HepG2 (cell line): ENCODE measurements at regions not wholly inside any gene's neighbourhood (a gene's known extent, or its start where the extent isn't known, plus 50 kb on each side); places are given as distances from the start of the nearest gene placed in this dataset.

Experiments
- ATAC-seq: fragments of 200-7000 bp; cut with Tn5 transposase; 3 replicates; pipeline ENCODE4 v1.9.1; 2020; ENCODE audit warnings: mild to moderate bottlenecking, moderate library complexity
- BruUV-seq: library from RNA; stranded (reverse); fragments of 400-500 nt; replicated peaks from 2 replicates; lab custom pipeline; 2021; lab: Mats Ljungman, UMichigan
- CTCF ChIA-PET: fragments of 300-600 bp; formaldehyde crosslinking; extraction: SDS; loops from one replicate; lab custom pipeline; 2021; ENCODE audit warnings: low total read pairs, inconsistent platforms, low intra/inter-chr PET ratio; lab: Yijun Ruan, JAX
- POLR2A ChIA-PET: fragments of 350-600 bp; sonication (Branson Sonifier 250); formaldehyde crosslinking; loops from one replicate; lab custom pipeline; 2020; ENCODE audit warnings: antibody characterized with exemption, inconsistent platforms; lab: Yijun Ruan, JAX
- DNase-seq: peaks from one replicate; pipeline ENCODE4 v3.0.0-alpha.2; 2015; ENCODE audit warnings: low spot score
- FAIRE-seq: peaks from 3 replicates; lab custom pipeline; 2011; peaks lifted over from hg19 to GRCh38; lab: Jason Lieb, UNC
- H2AFZ ChIP-seq: one replicate; pipeline ENCODE4 v1.6.1; 2011; ENCODE audit warnings: low read length, inconsistent platforms
- H3K27ac ChIP-seq: fragments of 300-600 bp; 3 replicates; pipeline ENCODE4 v1.8.0; 2011; ENCODE audit warnings: mixed run types, mild to moderate bottlenecking, mixed read lengths, low read length, inconsistent platforms; ENCODE audit not compliant: insufficient read depth; ENCODE audit errors: extremely low read length
- H3K27me3 ChIP-seq, 2 experiments: fragments of 200-600 bp in 1 of 2; 2 replicates in 1 of 2; 3 replicates in 1 of 2; pipeline versions ENCODE4 v1.6.0 to v1.8.0; 2011; ENCODE audit warnings: low read length in 2 of 2, mild to moderate bottlenecking in 2 of 2, moderate library complexity in 2 of 2, inconsistent platforms in 1 of 2; ENCODE audit not compliant: insufficient read depth in 2 of 2, control insufficient read depth in 1 of 2
- H3K36me3 ChIP-seq, 2 experiments: fragments of 200-600 bp in 1 of 2; replicated peaks in 1 of 2; 2 replicates in 1 of 2; 3 replicates in 1 of 2; pipeline versions ENCODE4 v1.5.1 to v1.8.0; 2011; ENCODE audit warnings: low read length in 2 of 2, inconsistent platforms in 1 of 2; ENCODE audit not compliant: insufficient read depth in 2 of 2, control insufficient read depth in 1 of 2
- H3K4me1 ChIP-seq: 2 replicates; pipeline ENCODE4 v1.5.1; 2012; ENCODE audit warnings: low read length, inconsistent platforms; ENCODE audit not compliant: insufficient read depth
- H3K4me2 ChIP-seq: 2 replicates; pipeline ENCODE4 v1.6.0; 2011; ENCODE audit warnings: low read depth, low read length, inconsistent platforms
- H3K4me3 ChIP-seq, 3 experiments: fragments of 200-600 bp in 1 of 3; sonication (generic), shearing (Covaris generic) in 1 of 3; replicated peaks in 1 of 3; 2 replicates each; pipeline ENCODE4 v1.5.1; 2011 to 2016; ENCODE audit warnings: low read length in 3 of 3, inconsistent platforms in 2 of 3, low read depth in 2 of 3, mild to moderate bottlenecking in 2 of 3, control low read depth in 1 of 3, mixed read lengths in 1 of 3; ENCODE audit not compliant: insufficient read depth in 1 of 3
- H3K79me2 ChIP-seq: one replicate; pipeline ENCODE4 v1.6.1; 2011; ENCODE audit warnings: low read length, inconsistent platforms; ENCODE audit not compliant: insufficient read depth
- H3K9ac ChIP-seq: 2 replicates; pipeline ENCODE4 v1.6.0; 2011; ENCODE audit warnings: mild to moderate bottlenecking, low read depth, low read length, inconsistent platforms; ENCODE audit not compliant: insufficient read depth
- H3K9me3 ChIP-seq: 2 replicates; pipeline ENCODE4 v1.5.1; 2012; ENCODE audit warnings: mild to moderate bottlenecking, low read length
- H4K20me1 ChIP-seq: 2 replicates; pipeline ENCODE4 v1.6.0; 2011; ENCODE audit warnings: inconsistent platforms, mild to moderate bottlenecking, low read length, moderate library complexity; ENCODE audit not compliant: insufficient read depth
- ARID2 ChIP-seq: sonication (generic); formaldehyde crosslinking; IDR thresholded peaks from 2 replicates; pipeline ENCODE4 v1.8.1; 2022; ENCODE audit warnings: mild to moderate bottlenecking, missing genetic modification reagents, borderline replicate concordance
- CEBPZ ChIP-seq: IDR thresholded peaks from 2 replicates; pipeline ENCODE4 v1.6.1; 2012; ENCODE audit warnings: low read length, improper control_type of control experiment
- HDAC2 ChIP-seq: sonication (generic); formaldehyde crosslinking; IDR thresholded peaks from 2 replicates; pipeline ENCODE4 v1.4.0; 2020; ENCODE audit warnings: missing genetic modification reagents
- MBD4 ChIP-seq: IDR thresholded peaks from 2 replicates; pipeline ENCODE4 v1.6.1; 2012; ENCODE audit warnings: low read length, inconsistent platforms, borderline replicate concordance
- PPARG ChIP-seq: conservative IDR thresholded peaks from 2 replicates; pipeline ENCODE4 v1.6.1; 2016; ENCODE audit warnings: missing biosample characterization, missing genetic modification reagents
- PRDM4 ChIP-seq: sonication (generic); formaldehyde crosslinking; IDR thresholded peaks from 2 replicates; pipeline ENCODE4 v1.9.0; 2021; ENCODE audit warnings: missing genetic modification reagents, borderline replicate concordance
- SRY ChIP-seq: sonication (generic); formaldehyde crosslinking; IDR thresholded peaks from 2 replicates; pipeline ENCODE4 v1.8.0; 2022; ENCODE audit warnings: mild to moderate bottlenecking, missing genetic modification reagents
- ZGPAT ChIP-seq: IDR thresholded peaks from 2 replicates; pipeline ENCODE4 v1.6.1; 2016; ENCODE audit warnings: mild to moderate bottlenecking
- ZNF432 ChIP-seq: sonication (generic); formaldehyde crosslinking; IDR thresholded peaks from 2 replicates; pipeline ENCODE4 v1.5.0; 2020; ENCODE audit warnings: missing genetic modification reagents, mild to moderate bottlenecking, borderline replicate concordance
- ZNF572 ChIP-seq: sonication (generic); formaldehyde crosslinking; IDR thresholded peaks from 2 replicates; pipeline ENCODE4 v1.5.1; 2020; ENCODE audit warnings: mild to moderate bottlenecking, missing genetic modification reagents
- ZNF710 ChIP-seq: sonication (generic); formaldehyde crosslinking; IDR thresholded peaks from 2 replicates; pipeline ENCODE4 v1.5.0; 2020; ENCODE audit warnings: mild to moderate bottlenecking, missing genetic modification reagents, borderline replicate concordance
- ZNF724P ChIP-seq: sonication (generic); formaldehyde crosslinking; IDR thresholded peaks from 2 replicates; pipeline ENCODE4 v1.8.0; 2022; ENCODE audit warnings: missing genetic modification reagents, borderline replicate concordance
- ZNF75D ChIP-seq: sonication (generic); formaldehyde crosslinking; IDR thresholded peaks from 2 replicates; pipeline ENCODE4 v1.8.1; 2023; ENCODE audit warnings: missing genetic modification reagents, mild to moderate bottlenecking, borderline replicate concordance
- ZZZ3 ChIP-seq: sonication (generic); formaldehyde crosslinking; IDR thresholded peaks from 2 replicates; pipeline ENCODE4 v1.4.0; 2020; ENCODE audit warnings: missing genetic modification reagents, mild to moderate bottlenecking, borderline replicate concordance
- WGBS: methylation state at CpG from one replicate; pipeline ENCODE4 v1.1.6; 2017; ENCODE audit warnings: low lambda C conversion rate; 5-methylcytosine and 5-hydroxymethylcytosine counted together
- in situ Hi-C: cut with HindIII; loops from 2 replicates; pipeline ENCODE4 v1.10.0; 2017; ENCODE audit warnings: low pct_unique_long_range_greater_than_20kb; ENCODE audit not compliant: extremely low pct_ligation_motif_present
- intact Hi-C: fragments of 100-400 bp; cut with micrococcal nuclease; formaldehyde crosslinking; loops from one replicate; pipeline ENCODE4 v1.10.0; 2022; ENCODE audit not compliant: unreplicated experiment

- BruUV-seq: no TSS peak
- no peaks in the 10 kb centered on the region for H3K79me2 ChIP-seq
- H3K4me3 ChIP-seq: no peak overlapping the region
- CTCF ChIA-PET: no interaction called here
- H3K27ac ChIP-seq: no peak overlapping the region
- no peak overlapping the region for H3K4me2 ChIP-seq
- H2AFZ ChIP-seq: no peak overlapping the region
- POLR2A ChIA-PET: no interaction called here
- no peaks in the 10 kb centered on the region for H3K36me3 ChIP-seq
- ATAC-seq: no peak
- in situ Hi-C loops: no loop called here
- intact Hi-C loops: no loop called here
- FAIRE-seq: no peak
- no peaks in the 10 kb centered on the region for H3K4me1 ChIP-seq
- H3K9ac ChIP-seq: no peak overlapping the region
- peaks cover 28% of the 10 kb centered on the region for H3K9me3 ChIP-seq
- H4K20me1 ChIP-seq: no peaks in the 10 kb centered on the region
- H3K27me3 ChIP-seq: no peaks in the 10 kb centered on the region
- 44% methylated on average over 5 of the region's 5 CpGs for WGBS
- DNase-seq: no peak
- TF ChIP-seq MBD4: no peak
- TF ChIP-seq CEBPZ: no peak
- no peak for TF ChIP-seq ZGPAT (CRISPR knock-in tag)
- no peak for TF ChIP-seq PPARG (CRISPR knock-in tag)
- TF ChIP-seq ZNF432: no peak
- no peak for TF ChIP-seq ZZZ3
- TF ChIP-seq ZNF710 (CRISPR knock-in tag): no peak
- no peak for TF ChIP-seq ARID2 (CRISPR knock-in tag)
- TF ChIP-seq ZNF572 (CRISPR knock-in tag): no peak
- TF ChIP-seq SRY (CRISPR knock-in tag): no peak
- TF ChIP-seq PRDM4 (CRISPR knock-in tag): no peak
- no peak for TF ChIP-seq ZNF724P
- TF ChIP-seq HDAC2 (CRISPR knock-in tag): no peak
- no peak for TF ChIP-seq ZNF75D (CRISPR knock-in tag)
Measured at GRCh38 chr13:55567721-55568625, 1572.7 kb upstream of the PRR20A start.
